ENCODE measurements at regions not wholly inside any gene's neighbourhood (a gene's known extent, or its start where the extent isn't known, plus 50 kb on each side); places are given as distances from the start of the nearest gene placed in this dataset.

DNA sequence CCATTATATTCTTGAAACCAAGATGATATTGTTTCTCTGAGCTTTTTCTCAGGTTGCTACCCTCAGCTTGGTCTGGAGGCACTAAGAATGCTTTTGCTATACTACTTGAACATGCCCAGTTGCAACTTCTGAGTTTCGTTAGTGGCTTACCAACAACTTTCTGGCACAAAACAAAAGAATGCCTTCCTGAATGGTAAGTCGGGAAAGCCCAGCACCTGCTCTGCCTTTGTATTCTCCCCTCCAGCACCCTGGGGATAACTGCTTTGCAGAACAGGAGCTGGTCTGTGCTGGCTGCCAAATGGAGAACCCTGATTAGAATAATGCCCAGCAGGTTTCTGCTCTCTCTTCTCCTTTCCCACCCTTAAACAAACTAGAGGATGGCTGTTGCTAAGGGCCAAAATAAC, 149.3 kb downstream of the TGFB2 start:
- no peak overlapping the region for H3K27ac Mint-ChIP-seq
- no peaks in the 10 kb centered on the region for H3K36me3 Mint-ChIP-seq
- no peak for DNase-seq
- no peak for ATAC-seq
- H3K9me3 Mint-ChIP-seq (ENCODE audit: low read depth) = no peaks in the 10 kb centered on the region
- no peaks in the 10 kb centered on the region for H3K4me1 Mint-ChIP-seq
- peaks cover 2% of the 10 kb centered on the region for H3K27me3 Mint-ChIP-seq
- H3K4me3 Mint-ChIP-seq = no peak overlapping the region
- CTCF ChIA-PET = no interaction called here

- Mint-ChIP-seq H3K4me1 (no peaks in the 10 kb centered on the region), H3K27me3 (peaks cover 2% of the 10 kb centered on the region), H3K4me3 (no peak overlapping the region), H3K36me3 (no peaks in the 10 kb centered on the region), H3K9me3 (ENCODE audit: low read depth) (no peaks in the 10 kb centered on the region), H3K27ac (no peak overlapping the region)
- CTCF ChIA-PET = no interaction called here
- DNase-seq = no peak
- ATAC-seq = no peak
Observed at GRCh38 chr1:218495931-218496330, 150.8 kb downstream of the TGFB2 start.

DNA sequence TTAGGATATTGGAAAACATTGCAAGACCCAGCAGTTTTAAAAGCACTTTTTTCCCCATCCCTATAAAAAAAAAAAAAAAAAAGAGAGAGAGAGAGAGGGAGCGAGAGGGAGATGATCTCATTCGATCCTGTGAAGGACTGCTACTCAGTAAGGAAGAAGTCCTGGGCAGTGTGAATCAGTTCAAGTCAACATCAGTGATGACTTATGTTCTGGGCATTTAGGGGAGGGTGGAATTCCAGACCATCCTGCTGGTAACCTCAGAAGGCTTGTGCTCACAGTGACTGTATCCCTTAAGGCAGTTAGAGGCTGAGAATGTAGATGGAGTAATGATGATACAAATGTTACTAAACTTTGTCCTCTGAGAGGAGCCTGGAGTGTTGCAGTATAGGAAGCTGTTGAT, 151.4 kb downstream of the TGFB2 start:
- Mint-ChIP-seq H3K4me1 (no peaks in the 10 kb centered on the region), H3K27me3 (peaks cover 2% of the 10 kb centered on the region), H3K4me3 (no peak overlapping the region), H3K9me3 (ENCODE audit: low read depth) (no peaks in the 10 kb centered on the region), H3K36me3 (no peaks in the 10 kb centered on the region), H3K27ac (no peak overlapping the region)
- DNase-seq = no peak
- no peak for ATAC-seq
- CTCF ChIA-PET = no interaction called here

GRCh38 chr1:218498056-218498938, 153.2 kb downstream of the TGFB2 start:
- CTCF ChIA-PET = no interaction called here
- no peaks in the 10 kb centered on the region for H3K27me3 Mint-ChIP-seq
- no peaks in the 10 kb centered on the region for H3K36me3 Mint-ChIP-seq
- DNase-seq (no peak), ATAC-seq (no peak)
- H3K27ac Mint-ChIP-seq = no peak overlapping the region
- H3K9me3 Mint-ChIP-seq (ENCODE audit: low read depth) = no peaks in the 10 kb centered on the region
- no peak overlapping the region for H3K4me3 Mint-ChIP-seq
- no peaks in the 10 kb centered on the region for H3K4me1 Mint-ChIP-seq

DNA sequence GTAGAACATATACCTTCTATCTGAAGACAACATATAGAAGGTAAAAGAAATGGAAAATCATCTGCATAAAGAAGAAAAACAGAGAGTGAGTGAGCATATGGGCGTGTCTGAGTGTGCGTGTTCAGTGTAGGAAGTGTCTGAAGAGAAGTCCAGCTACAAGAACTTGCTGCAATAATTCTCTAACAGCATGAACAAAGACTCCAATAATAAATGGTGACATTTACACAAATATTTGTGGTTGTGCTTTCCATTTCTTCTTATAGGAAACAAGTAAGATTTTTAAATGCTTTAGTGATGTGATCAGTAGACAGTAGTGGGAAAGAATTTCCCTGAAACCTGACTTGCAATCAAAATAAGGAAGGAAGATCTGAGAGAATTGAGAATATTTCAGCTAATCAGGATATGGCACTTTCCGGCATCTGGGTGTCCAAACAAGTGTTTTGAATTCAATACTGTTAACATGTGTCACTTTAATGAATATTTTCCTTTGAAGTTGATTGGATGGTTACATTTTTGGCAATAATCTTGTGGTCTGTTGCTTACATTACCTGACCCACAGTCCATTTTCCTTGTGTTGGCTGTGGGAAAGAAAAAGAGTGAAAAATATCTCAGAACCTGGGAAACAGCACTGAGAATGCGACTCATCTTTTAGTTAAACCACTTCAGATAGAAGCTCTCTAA, 154.0 kb downstream of the TGFB2 start:
- H3K4me1 Mint-ChIP-seq = no peaks in the 10 kb centered on the region
- no peaks in the 10 kb centered on the region for H3K9me3 Mint-ChIP-seq (ENCODE audit: low read depth)
- no peaks in the 10 kb centered on the region for H3K36me3 Mint-ChIP-seq
- CTCF ChIA-PET = no interaction called here
- no peaks in the 10 kb centered on the region for H3K27me3 Mint-ChIP-seq
- ATAC-seq (no peak), DNase-seq (no peak)
- no peak overlapping the region for H3K4me3 Mint-ChIP-seq
- H3K27ac Mint-ChIP-seq = no peak overlapping the region

- CTCF ChIA-PET = no interaction called here
- Mint-ChIP-seq H3K27ac (no peak overlapping the region), H3K9me3 (ENCODE audit: low read depth) (no peaks in the 10 kb centered on the region), H3K4me3 (no peak overlapping the region), H3K4me1 (no peaks in the 10 kb centered on the region), H3K36me3 (no peaks in the 10 kb centered on the region), H3K27me3 (no peaks in the 10 kb centered on the region)
- ATAC-seq (no peak), DNase-seq (no peak)
Observed at GRCh38 chr1:218499911-218500310, 154.8 kb downstream of the TGFB2 start.

DNA sequence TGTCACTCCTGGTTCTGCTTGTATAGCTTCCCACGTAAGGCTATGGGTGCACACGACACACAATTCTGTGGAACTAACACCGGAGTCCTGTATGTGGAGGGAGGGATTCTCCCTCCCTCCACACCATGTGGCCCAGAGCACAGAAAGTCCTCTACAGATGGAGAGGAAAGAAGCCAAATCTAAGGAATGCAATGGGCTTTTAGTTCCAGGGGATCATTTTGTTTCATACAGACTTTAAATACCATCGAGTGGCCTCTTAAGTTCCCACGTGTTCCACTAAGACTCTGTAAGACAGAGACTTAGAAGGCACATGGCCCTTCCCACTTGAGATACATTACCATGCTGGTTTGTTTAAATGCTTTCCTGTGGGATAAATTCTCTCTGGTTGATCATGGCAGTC, 156.0 kb downstream of the TGFB2 start:
- CTCF ChIA-PET = no interaction called here
- ATAC-seq = no peak
- no peak for DNase-seq
- no peaks in the 10 kb centered on the region for H3K27me3 Mint-ChIP-seq
- H3K27ac Mint-ChIP-seq = no peak overlapping the region
- H3K4me1 Mint-ChIP-seq = no peaks in the 10 kb centered on the region
- H3K4me3 Mint-ChIP-seq = no peak overlapping the region
- no peaks in the 10 kb centered on the region for H3K36me3 Mint-ChIP-seq
- peaks cover 2% of the 10 kb centered on the region for H3K9me3 Mint-ChIP-seq (ENCODE audit: low read depth)

DNA sequence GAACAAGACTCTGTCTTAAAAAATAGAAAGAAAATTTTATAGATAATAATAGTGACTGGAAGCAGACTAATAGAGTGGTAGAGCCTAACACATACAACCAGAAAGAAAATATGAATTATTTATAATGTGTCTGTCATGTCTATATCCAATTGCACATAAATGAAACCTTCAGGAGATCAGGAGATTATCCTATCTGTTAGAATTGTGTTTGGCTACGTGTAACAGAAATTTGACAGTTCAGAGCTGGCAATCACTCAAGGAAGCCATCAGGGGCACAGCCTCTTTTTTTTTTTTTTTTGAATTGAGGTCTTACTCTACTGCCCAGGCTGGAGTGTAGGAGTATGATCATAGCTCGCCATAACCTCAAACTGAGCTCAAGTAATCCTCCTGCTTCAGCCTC, 157.2 kb downstream of the TGFB2 start:
- Mint-ChIP-seq H3K36me3 (no peaks in the 10 kb centered on the region), H3K4me3 (no peak overlapping the region), H3K9me3 (ENCODE audit: low read depth) (peaks cover 8% of the 10 kb centered on the region), H3K27me3 (no peaks in the 10 kb centered on the region), H3K27ac (no peak overlapping the region), H3K4me1 (no peaks in the 10 kb centered on the region)
- DNase-seq (no peak), ATAC-seq (no peak)
- CTCF ChIA-PET = no interaction called here

DNA sequence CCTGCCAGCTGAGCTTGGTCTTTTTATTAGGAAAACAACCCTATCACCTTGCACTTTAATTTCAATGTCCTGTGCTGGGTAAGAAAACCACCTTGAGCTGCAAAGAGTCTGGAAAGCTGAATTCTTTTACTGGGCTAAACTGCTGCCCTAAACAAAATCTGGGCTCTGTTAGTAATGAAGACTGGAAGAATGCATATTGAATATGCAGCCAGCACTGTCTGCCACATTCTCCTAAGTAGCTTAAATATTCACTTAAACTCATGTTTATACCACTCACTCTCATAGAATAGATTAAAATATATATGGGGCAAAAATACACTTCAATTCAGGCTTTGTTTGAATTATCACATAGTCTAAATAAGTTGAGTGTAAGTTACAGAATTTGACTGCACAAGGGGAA, 158.0 kb downstream of the TGFB2 start:
- CTCF ChIA-PET = interaction anchor here (0.6 kb wide), 1 partner anchor 46 kb away, joined by 3 read pairs; no protein-coding TSS in a partner anchor
- Mint-ChIP-seq H3K36me3 (no peaks in the 10 kb centered on the region), H3K27ac (no peak overlapping the region), H3K4me3 (no peak overlapping the region), H3K9me3 (ENCODE audit: low read depth) (peaks cover 9% of the 10 kb centered on the region), H3K4me1 (no peaks in the 10 kb centered on the region), H3K27me3 (no peaks in the 10 kb centered on the region)
- no peak for DNase-seq
- no peak for ATAC-seq

GRCh38 chr1:218507355-218508002, 162.3 kb downstream of the TGFB2 start:
- no peak overlapping the region for H3K27ac Mint-ChIP-seq
- no peaks in the 10 kb centered on the region for H3K27me3 Mint-ChIP-seq
- CTCF ChIA-PET = no interaction called here
- no peak for DNase-seq
- ATAC-seq = no peak
- no peaks in the 10 kb centered on the region for H3K36me3 Mint-ChIP-seq
- peaks cover 12% of the 10 kb centered on the region for H3K9me3 Mint-ChIP-seq (ENCODE audit: low read depth)
- no peaks in the 10 kb centered on the region for H3K4me1 Mint-ChIP-seq
- no peak overlapping the region for H3K4me3 Mint-ChIP-seq

- H3K9me3 Mint-ChIP-seq (ENCODE audit: low read depth) = peaks cover 12% of the 10 kb centered on the region
- H3K4me1 Mint-ChIP-seq = no peaks in the 10 kb centered on the region
Observed at GRCh38 chr1:218510153-218510772, 165.1 kb downstream of the TGFB2 start.

GRCh38 chr1:218513328-218513727, 168.2 kb downstream of the TGFB2 start:
- H3K36me3 Mint-ChIP-seq = no peaks in the 10 kb centered on the region
- H3K9me3 Mint-ChIP-seq (ENCODE audit: low read depth) = peaks cover 2% of the 10 kb centered on the region
- no peak overlapping the region for H3K27ac Mint-ChIP-seq
- CTCF ChIA-PET = no interaction called here
- no peak for ATAC-seq
- no peaks in the 10 kb centered on the region for H3K4me1 Mint-ChIP-seq
- H3K4me3 Mint-ChIP-seq = no peak overlapping the region
- no peak for DNase-seq
- peaks cover 8% of the 10 kb centered on the region for H3K27me3 Mint-ChIP-seq

More at GRCh38 chr1:218510153-218510772, 165.1 kb downstream of the TGFB2 start:
- no peak overlapping the region for H3K27ac Mint-ChIP-seq
- ATAC-seq (no peak), DNase-seq (no peak)
- H3K27me3 Mint-ChIP-seq = no peaks in the 10 kb centered on the region
- no peak overlapping the region for H3K4me3 Mint-ChIP-seq
- CTCF ChIA-PET = no interaction called here
- H3K36me3 Mint-ChIP-seq = no peaks in the 10 kb centered on the region

GRCh38 chr1:218514689-218515088, 169.6 kb downstream of the TGFB2 start:
- Mint-ChIP-seq H3K4me3 (no peak overlapping the region), H3K36me3 (no peaks in the 10 kb centered on the region), H3K4me1 (no peaks in the 10 kb centered on the region), H3K9me3 (ENCODE audit: low read depth) (peaks cover 2% of the 10 kb centered on the region), H3K27me3 (peaks cover 16% of the 10 kb centered on the region), H3K27ac (no peak overlapping the region)
- ATAC-seq = no peak
- no peak for DNase-seq
- CTCF ChIA-PET = no interaction called here

Measured in activated CD8-positive, alpha-beta memory T cell treated with anti-CD3 and anti-CD28 coated beads, Interleukin-2, amount 10 ng/mL, durations not matched to agents 7 days and 5 days (primary cell).